ENCODE measurements at regions not wholly inside any gene's neighbourhood (a gene's known extent, or its start where the extent isn't known, plus 50 kb on each side); places are given as distances from the start of the nearest gene placed in this dataset.

- no peaks in the 10 kb centered on the region for H3K4me1 ChIP-seq (ENCODE audit: control insufficient read depth, insufficient read depth, low read length)
These were observed 390.2 kb upstream of the PRICKLE1 start for GRCh38 chr12:42979746-42980145.

GRCh38 chr12:42978708-42979107 lies 389.2 kb upstream of the PRICKLE1 start:
- Histone ChIP-seq H3K27me3 (ENCODE audit: control insufficient read depth, insufficient read depth) (no peaks in the 10 kb centered on the region), H3K4me3 (ENCODE audit: low read length) (no peak overlapping the region), H3K9me3 (ENCODE audit: control insufficient read depth, low read length) (no peaks in the 10 kb centered on the region), H3K27ac (ENCODE audit: low read length) (no peak overlapping the region), H3K4me1 (ENCODE audit: control insufficient read depth, insufficient read depth, low read length) (no peaks in the 10 kb centered on the region)
- 86% methylated on average over 1 of the region's 1 CpG for WGBS
- no peak for ATAC-seq
- intact Hi-C loops (cut with DNase I) = no loop called here
- no peak for DNase-seq

More at GRCh38 chr12:42979746-42980145, 390.2 kb upstream of the PRICKLE1 start:
- intact Hi-C loops (cut with DNase I) = no loop called here
- Histone ChIP-seq H3K9me3 (ENCODE audit: control insufficient read depth, low read length) (no peaks in the 10 kb centered on the region), H3K4me3 (ENCODE audit: low read length) (no peak overlapping the region), H3K27me3 (ENCODE audit: control insufficient read depth, insufficient read depth) (no peaks in the 10 kb centered on the region), H3K27ac (ENCODE audit: low read length) (no peak overlapping the region)
- DNase-seq (no peak), ATAC-seq (no peak)

GRCh38 chr12:42977451-42978230 lies 388.1 kb upstream of the PRICKLE1 start:
- ATAC-seq (no peak), DNase-seq (no peak)
- H3K4me1 ChIP-seq (ENCODE audit: control insufficient read depth, insufficient read depth, low read length) = no peaks in the 10 kb centered on the region
- no peak overlapping the region for H3K27ac ChIP-seq (ENCODE audit: low read length)
- H3K9me3 ChIP-seq (ENCODE audit: control insufficient read depth, low read length) = no peaks in the 10 kb centered on the region
- no peaks in the 10 kb centered on the region for H3K27me3 ChIP-seq (ENCODE audit: control insufficient read depth, insufficient read depth)
- WGBS = 97% methylated on average over 1 of the region's 1 CpG
- H3K4me3 ChIP-seq (ENCODE audit: low read length) = no peak overlapping the region
- intact Hi-C loops (cut with DNase I) = no loop called here

- DNase-seq (no peak), ATAC-seq (peak; percentile 51 to 69)
- intact Hi-C loops (cut with DNase I) = no loop called here
- Histone ChIP-seq H3K27ac (ENCODE audit: low read length) (peak overlapping the region; percentile 51), H3K9me3 (ENCODE audit: control insufficient read depth, low read length) (no peaks in the 10 kb centered on the region), H3K4me3 (ENCODE audit: low read length) (no peak overlapping the region), H3K4me1 (ENCODE audit: control insufficient read depth, insufficient read depth, low read length) (no peaks in the 10 kb centered on the region), H3K27me3 (ENCODE audit: control insufficient read depth, insufficient read depth) (no peaks in the 10 kb centered on the region)
These were observed 387.1 kb upstream of the PRICKLE1 start for GRCh38 chr12:42976620-42977019.

GRCh38 chr12:42976122-42976521 lies 386.6 kb upstream of the PRICKLE1 start:
- no peaks in the 10 kb centered on the region for H3K9me3 ChIP-seq (ENCODE audit: control insufficient read depth, low read length)
- no peak overlapping the region for H3K27ac ChIP-seq (ENCODE audit: low read length)
- no peak overlapping the region for H3K4me3 ChIP-seq (ENCODE audit: low read length)
- no peaks in the 10 kb centered on the region for H3K27me3 ChIP-seq (ENCODE audit: control insufficient read depth, insufficient read depth)
- H3K4me1 ChIP-seq (ENCODE audit: control insufficient read depth, insufficient read depth, low read length) = no peaks in the 10 kb centered on the region
- no peak for DNase-seq
- intact Hi-C loops (cut with DNase I) = no loop called here
- 28% methylated on average over 3 of the region's 3 CpGs for WGBS
- peak; percentile 84 to 92 for ATAC-seq

- H3K4me3 ChIP-seq (ENCODE audit: low read length) = no peak overlapping the region
- ATAC-seq = peak; percentile 97 to 100
- WGBS = 39% methylated on average over 5 of the region's 5 CpGs
- no peak overlapping the region for H3K27ac ChIP-seq (ENCODE audit: low read length)
- no peaks in the 10 kb centered on the region for H3K27me3 ChIP-seq (ENCODE audit: control insufficient read depth, insufficient read depth)
- H3K4me1 ChIP-seq (ENCODE audit: control insufficient read depth, insufficient read depth, low read length) = no peaks in the 10 kb centered on the region
- H3K9me3 ChIP-seq (ENCODE audit: control insufficient read depth, low read length) = no peaks in the 10 kb centered on the region
- peak; percentile 63 to 80 (median 66) for DNase-seq
- intact Hi-C loops (cut with DNase I) = no loop called here
These were observed 379.8 kb upstream of the PRICKLE1 start for GRCh38 chr12:42969355-42969754.

- Histone ChIP-seq H3K9me3 (ENCODE audit: control insufficient read depth, low read length) (no peaks in the 10 kb centered on the region), H3K4me1 (ENCODE audit: control insufficient read depth, insufficient read depth, low read length) (no peaks in the 10 kb centered on the region), H3K27me3 (ENCODE audit: control insufficient read depth, insufficient read depth) (no peaks in the 10 kb centered on the region), H3K4me3 (ENCODE audit: low read length) (no peak overlapping the region), H3K27ac (ENCODE audit: low read length) (no peak overlapping the region)
- ATAC-seq = no peak
- intact Hi-C loops (cut with DNase I) = no loop called here
- no peak for DNase-seq
- 75% methylated on average over 1 of the region's 1 CpG for WGBS
These were observed 378.9 kb upstream of the PRICKLE1 start for GRCh38 chr12:42968426-42968825.

GRCh38 chr12:42967850-42968249 lies 378.3 kb upstream of the PRICKLE1 start:
- Histone ChIP-seq H3K4me1 (ENCODE audit: control insufficient read depth, insufficient read depth, low read length) (no peaks in the 10 kb centered on the region), H3K9me3 (ENCODE audit: control insufficient read depth, low read length) (no peaks in the 10 kb centered on the region), H3K27ac (ENCODE audit: low read length) (no peak overlapping the region), H3K27me3 (ENCODE audit: control insufficient read depth, insufficient read depth) (no peaks in the 10 kb centered on the region), H3K4me3 (ENCODE audit: low read length) (no peak overlapping the region)
- DNase-seq = no peak
- WGBS = 92% methylated on average over 3 of the region's 3 CpGs
- ATAC-seq = no peak
- intact Hi-C loops (cut with DNase I) = no loop called here

GRCh38 chr12:42963988-42964387 lies 374.4 kb upstream of the PRICKLE1 start:
- WGBS = 79% methylated on average over 3 of the region's 3 CpGs

GRCh38 chr12:42962384-42962783 lies 372.8 kb upstream of the PRICKLE1 start:
- ATAC-seq (no peak), DNase-seq (no peak)
- no peak overlapping the region for H3K27ac ChIP-seq (ENCODE audit: low read length)
- 76% methylated on average over 2 of the region's 2 CpGs for WGBS
- H3K4me3 ChIP-seq (ENCODE audit: low read length) = no peak overlapping the region
- no peaks in the 10 kb centered on the region for H3K27me3 ChIP-seq (ENCODE audit: control insufficient read depth, insufficient read depth)
- no peaks in the 10 kb centered on the region for H3K9me3 ChIP-seq (ENCODE audit: control insufficient read depth, low read length)
- H3K4me1 ChIP-seq (ENCODE audit: control insufficient read depth, insufficient read depth, low read length) = no peaks in the 10 kb centered on the region
- intact Hi-C loops (cut with DNase I) = no loop called here

More at GRCh38 chr12:42963988-42964387, 374.4 kb upstream of the PRICKLE1 start:
- H3K4me1 ChIP-seq (ENCODE audit: control insufficient read depth, insufficient read depth, low read length) = no peaks in the 10 kb centered on the region
- H3K4me3 ChIP-seq (ENCODE audit: low read length) = no peak overlapping the region
- ATAC-seq = no peak
- intact Hi-C loops (cut with DNase I) = no loop called here
- no peaks in the 10 kb centered on the region for H3K9me3 ChIP-seq (ENCODE audit: control insufficient read depth, low read length)
- H3K27me3 ChIP-seq (ENCODE audit: control insufficient read depth, insufficient read depth) = no peaks in the 10 kb centered on the region
- H3K27ac ChIP-seq (ENCODE audit: low read length) = no peak overlapping the region
- DNase-seq = no peak

GRCh38 chr12:42961395-42961794 lies 371.8 kb upstream of the PRICKLE1 start:
- H3K27ac ChIP-seq (ENCODE audit: low read length) = no peak overlapping the region
- H3K4me3 ChIP-seq (ENCODE audit: low read length) = no peak overlapping the region
- no peaks in the 10 kb centered on the region for H3K27me3 ChIP-seq (ENCODE audit: control insufficient read depth, insufficient read depth)
- no peaks in the 10 kb centered on the region for H3K4me1 ChIP-seq (ENCODE audit: control insufficient read depth, insufficient read depth, low read length)
- 62% methylated on average over 3 of the region's 3 CpGs for WGBS
- intact Hi-C loops (cut with DNase I) = no loop called here
- DNase-seq (no peak), ATAC-seq (peak; percentile 46 to 66)
- H3K9me3 ChIP-seq (ENCODE audit: control insufficient read depth, low read length) = no peaks in the 10 kb centered on the region

GRCh38 chr12:42960087-42960527 lies 370.6 kb upstream of the PRICKLE1 start:
- H3K27ac ChIP-seq (ENCODE audit: low read length) = no peak overlapping the region
- DNase-seq (no peak), ATAC-seq (no peak)
- no peaks in the 10 kb centered on the region for H3K27me3 ChIP-seq (ENCODE audit: control insufficient read depth, insufficient read depth)
- intact Hi-C loops (cut with DNase I) = no loop called here
- WGBS = 82% methylated on average over 4 of the region's 4 CpGs
- no peaks in the 10 kb centered on the region for H3K4me1 ChIP-seq (ENCODE audit: control insufficient read depth, insufficient read depth, low read length)
- H3K9me3 ChIP-seq (ENCODE audit: control insufficient read depth, low read length) = no peaks in the 10 kb centered on the region
- no peak overlapping the region for H3K4me3 ChIP-seq (ENCODE audit: low read length)
